ENCODE measurements at regions not wholly inside any gene's neighbourhood (a gene's known extent, or its start where the extent isn't known, plus 50 kb on each side); places are given as distances from the start of the nearest gene placed in this dataset.
A peak's percentile ranks its signal among the peaks of the same experiment; 100 is the strongest.

DNA sequence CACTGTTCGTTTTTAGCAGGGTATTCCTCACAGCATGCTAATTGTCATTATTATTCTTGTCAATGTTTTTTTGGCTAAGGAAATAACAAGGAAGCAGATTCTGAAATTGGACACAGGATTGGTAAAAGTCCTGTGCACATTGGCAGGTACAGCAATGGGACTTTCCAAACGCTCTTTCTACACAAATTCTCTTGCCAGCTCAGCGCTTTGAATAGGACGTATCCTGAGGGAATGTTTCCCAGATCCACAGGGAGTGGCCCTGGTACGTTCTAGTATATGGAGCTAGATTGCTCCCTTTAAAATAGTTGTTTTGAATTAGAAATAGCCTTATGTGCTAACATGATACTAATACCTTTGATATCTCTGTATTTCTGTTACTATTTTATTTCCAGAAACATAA, 82.8 kb upstream of the GRB10 start:
- ATAC-seq, result peak; percentile 58
- 13 to 27% methylated on average over 5 of the region's 5 CpGs for WGBS, 2 donors
- H3K27me3 ChIP-seq, result no peaks in the 10 kb centered on the region
- H3K36me3 ChIP-seq (replicated peaks in 1 of 2; ENCODE audit: insufficient read depth in 1 of 2, low read depth in 2 of 2), result no peaks in the 10 kb centered on the region
- intact Hi-C loops (cut with DNase I), result no loop called here
- H3K4me1 ChIP-seq, result peaks cover 16% of the 10 kb centered on the region
- H3K27ac ChIP-seq, result peak overlapping the region in 2 of 4 donors; percentile 56 to 58
- DNase-seq, result peak in 2 of 4 donors; percentile 34 to 56
- no peak overlapping the region for H3K4me3 ChIP-seq
- H3K9me3 ChIP-seq, result no peaks in the 10 kb centered on the region
- TF ChIP-seq POLR2A (IDR thresholded peaks at IDR 0.05), result peak in 1 of 3 donors; percentile 21
- TF ChIP-seq, protein P1, sequence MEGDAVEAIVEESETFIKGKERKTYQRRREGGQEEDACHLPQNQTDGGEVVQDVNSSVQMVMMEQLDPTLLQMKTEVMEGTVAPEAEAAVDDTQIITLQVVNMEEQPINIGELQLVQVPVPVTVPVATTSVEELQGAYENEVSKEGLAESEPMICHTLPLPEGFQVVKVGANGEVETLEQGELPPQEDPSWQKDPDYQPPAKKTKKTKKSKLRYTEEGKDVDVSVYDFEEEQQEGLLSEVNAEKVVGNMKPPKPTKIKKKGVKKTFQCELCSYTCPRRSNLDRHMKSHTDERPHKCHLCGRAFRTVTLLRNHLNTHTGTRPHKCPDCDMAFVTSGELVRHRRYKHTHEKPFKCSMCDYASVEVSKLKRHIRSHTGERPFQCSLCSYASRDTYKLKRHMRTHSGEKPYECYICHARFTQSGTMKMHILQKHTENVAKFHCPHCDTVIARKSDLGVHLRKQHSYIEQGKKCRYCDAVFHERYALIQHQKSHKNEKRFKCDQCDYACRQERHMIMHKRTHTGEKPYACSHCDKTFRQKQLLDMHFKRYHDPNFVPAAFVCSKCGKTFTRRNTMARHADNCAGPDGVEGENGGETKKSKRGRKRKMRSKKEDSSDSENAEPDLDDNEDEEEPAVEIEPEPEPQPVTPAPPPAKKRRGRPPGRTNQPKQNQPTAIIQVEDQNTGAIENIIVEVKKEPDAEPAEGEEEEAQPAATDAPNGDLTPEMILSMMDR (IDR thresholded peaks at IDR 0.05), result no peak

DNA sequence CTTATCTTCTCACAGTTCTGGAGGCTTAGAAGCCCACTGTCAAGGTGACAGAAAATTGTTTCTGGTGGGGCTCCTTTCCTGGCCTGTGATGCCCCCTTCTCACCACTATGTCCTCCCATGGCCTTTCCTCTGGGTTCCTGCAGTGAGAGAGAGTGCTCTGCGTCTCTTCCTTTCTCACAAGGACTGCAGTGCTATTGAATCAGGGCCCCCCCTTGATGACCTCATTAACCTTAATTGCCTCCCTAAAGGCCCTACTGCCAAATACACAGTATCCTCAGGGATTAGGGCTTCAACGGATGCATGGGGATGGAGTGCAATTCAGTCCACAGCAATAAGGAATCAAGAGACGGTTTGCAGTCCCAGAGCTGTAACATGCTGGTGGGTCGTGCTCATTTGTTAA, 82.0 kb upstream of the GRB10 start:
- no peaks in the 10 kb centered on the region for H3K9me3 ChIP-seq
- intact Hi-C loops (cut with DNase I), result no loop called here
- no peaks in the 10 kb centered on the region for H3K27me3 ChIP-seq
- H3K36me3 ChIP-seq (replicated peaks in 1 of 2; ENCODE audit: insufficient read depth in 1 of 2, low read depth in 2 of 2), result no peaks in the 10 kb centered on the region
- ATAC-seq (no peak), DNase-seq (no peak)
- 92 to 93% methylated on average over 4 of the region's 4 CpGs for WGBS, 2 donors
- peak overlapping the region in 2 of 4 donors; percentile 56 to 58 for H3K27ac ChIP-seq
- TF ChIP-seq, protein P1 (IDR thresholded peaks at IDR 0.05), result no peak
- no peak for TF ChIP-seq POLR2A (IDR thresholded peaks at IDR 0.05)
- H3K4me3 ChIP-seq, result no peak overlapping the region
- peaks cover 16% of the 10 kb centered on the region for H3K4me1 ChIP-seq

DNA sequence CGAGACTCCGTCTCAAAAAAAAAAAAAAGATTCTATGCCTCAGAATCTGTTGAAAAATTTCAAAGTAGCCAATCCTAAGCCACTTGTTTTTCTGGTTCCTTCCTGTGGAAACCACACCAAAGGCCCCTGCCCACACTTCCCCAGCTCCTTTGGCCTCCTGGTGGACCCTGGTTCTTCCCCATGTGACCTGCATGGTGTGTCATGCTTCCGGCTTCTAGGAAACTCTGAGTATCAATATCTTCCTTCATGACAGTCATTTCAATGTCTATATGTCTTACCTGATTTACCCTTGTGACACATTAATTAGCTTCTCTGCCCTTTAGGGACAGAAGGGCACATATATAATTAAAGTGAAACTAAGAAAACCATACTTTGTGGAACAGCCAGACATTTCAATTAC, 80.4 kb upstream of the GRB10 start:
- intact Hi-C loops (cut with DNase I), result no loop called here
- DNase-seq, result no peak
- no peak overlapping the region for H3K4me3 ChIP-seq
- no peak for ATAC-seq
- H3K4me1 ChIP-seq, result peaks cover 9% of the 10 kb centered on the region
- no peaks in the 10 kb centered on the region for H3K27me3 ChIP-seq
- H3K36me3 ChIP-seq (replicated peaks in 1 of 2; ENCODE audit: insufficient read depth in 1 of 2, low read depth in 2 of 2), result no peaks in the 10 kb centered on the region
- 82 to 84% methylated on average over 3 of the region's 3 CpGs for WGBS, 2 donors
- TF ChIP-seq, protein P1 (IDR thresholded peaks at IDR 0.05), result no peak
- TF ChIP-seq POLR2A (IDR thresholded peaks at IDR 0.05), result no peak
- H3K9me3 ChIP-seq, result no peaks in the 10 kb centered on the region
- no peak overlapping the region for H3K27ac ChIP-seq

DNA sequence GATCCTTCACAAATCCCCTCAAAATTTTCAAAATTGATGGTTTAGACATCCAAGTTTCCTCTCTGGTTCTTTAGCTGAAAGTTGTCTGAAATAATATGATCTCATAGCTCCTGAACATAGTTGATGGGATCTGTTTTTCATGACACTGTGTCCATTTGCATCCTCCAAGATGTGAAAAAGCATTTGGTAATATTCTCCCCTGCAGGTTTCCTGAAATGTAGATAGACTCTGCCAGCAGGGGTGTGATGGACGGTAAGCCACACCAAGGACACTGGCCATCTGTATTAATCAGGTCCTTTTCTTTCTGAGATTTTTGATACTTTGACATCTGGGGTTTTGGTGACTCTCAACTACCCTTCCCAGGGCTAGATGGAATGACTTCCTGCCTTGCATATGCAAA, 79.6 kb upstream of the GRB10 start:
- Histone ChIP-seq H3K9me3 (no peaks in the 10 kb centered on the region), H3K4me3 (no peak overlapping the region), H3K4me1 (peaks cover 9% of the 10 kb centered on the region), H3K27ac (no peak overlapping the region), H3K27me3 (no peaks in the 10 kb centered on the region), H3K36me3 (replicated peaks in 1 of 2; ENCODE audit: insufficient read depth in 1 of 2, low read depth in 2 of 2) (no peaks in the 10 kb centered on the region)
- TF ChIP-seq POLR2A (IDR thresholded peaks at IDR 0.05), result no peak
- TF ChIP-seq, protein P1 (IDR thresholded peaks at IDR 0.05), result no peak
- DNase-seq, result no peak
- ATAC-seq, result no peak
- 80 to 91% methylated on average over 1 of the region's 1 CpG for WGBS, 2 donors
- intact Hi-C loops (cut with DNase I), result no loop called here

DNA sequence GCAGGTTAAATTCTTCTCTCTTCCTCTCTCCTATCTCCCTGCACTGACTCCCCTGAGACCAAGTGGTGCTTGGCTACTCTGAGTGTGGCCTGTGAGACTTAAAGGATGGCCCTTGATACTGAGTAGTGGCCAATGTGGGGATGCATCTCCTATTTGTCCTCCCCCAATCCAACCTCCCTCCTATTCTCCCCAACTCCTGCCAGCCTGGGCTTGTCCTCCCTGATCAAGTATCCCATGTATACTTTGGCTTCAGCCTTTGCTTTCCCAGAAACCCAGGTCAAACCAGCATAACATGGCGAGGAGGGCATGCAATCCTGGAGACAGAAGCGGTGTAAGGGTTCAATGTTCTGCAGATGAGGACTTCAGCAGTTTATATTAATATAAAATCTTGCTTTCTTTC, 77.9 kb upstream of the GRB10 start:
- H3K4me3 ChIP-seq, result no peak overlapping the region
- DNase-seq (no peak), ATAC-seq (no peak)
- H3K27ac ChIP-seq, result no peak overlapping the region
- TF ChIP-seq, protein P1 (IDR thresholded peaks at IDR 0.05), result no peak
- no peak for TF ChIP-seq POLR2A (IDR thresholded peaks at IDR 0.05)
- H3K27me3 ChIP-seq, result no peaks in the 10 kb centered on the region
- H3K36me3 ChIP-seq (replicated peaks in 1 of 2; ENCODE audit: insufficient read depth in 1 of 2, low read depth in 2 of 2), result no peaks in the 10 kb centered on the region
- 93 to 95% methylated on average over 2 of the region's 2 CpGs for WGBS, 2 donors
- no peaks in the 10 kb centered on the region for H3K9me3 ChIP-seq
- peaks cover 6% of the 10 kb centered on the region for H3K4me1 ChIP-seq
- intact Hi-C loops (cut with DNase I), result no loop called here

Data from body of pancreas (tissue), 4 donors.